ENCODE measurements at regions not wholly inside any gene's neighbourhood (a gene's known extent, or its start where the extent isn't known, plus 50 kb on each side); places are given as distances from the start of the nearest gene placed in this dataset.
"Not testable (repeated sequence)": the region's sequence is repeated elsewhere in the genome, so short reads cannot be mapped to it uniquely, and the experiment has no call there.

DNA sequence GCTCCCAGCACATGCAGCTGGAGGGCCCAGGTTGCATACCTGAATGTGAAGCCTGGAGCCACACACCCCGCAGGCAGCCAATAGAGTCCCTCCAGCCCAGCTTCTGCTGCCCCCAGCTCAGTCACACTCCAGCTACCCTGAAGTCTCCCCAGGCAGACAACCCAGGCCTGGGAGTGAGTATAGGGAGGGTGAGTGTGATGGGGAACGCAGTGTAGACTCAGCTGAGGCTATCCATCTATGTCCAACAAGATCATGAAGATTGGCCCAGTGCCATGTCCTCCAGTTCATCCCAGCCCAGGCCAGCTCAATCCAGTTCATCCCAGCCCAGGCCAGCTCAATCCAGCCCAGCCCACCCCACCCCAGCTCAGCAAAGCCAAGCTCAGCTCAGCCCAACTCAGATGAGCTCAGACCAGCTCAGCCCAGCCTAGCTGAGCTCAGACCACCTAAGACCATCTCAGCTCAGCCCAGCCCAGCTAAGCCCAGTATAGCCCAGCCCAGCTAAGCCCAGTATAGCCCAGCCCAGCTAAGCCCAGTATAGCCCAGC, 330.4 kb downstream of the TMEM121 start:
- no peak overlapping the region for H3K9ac ChIP-seq (ENCODE audit: low read length in 5 of 5)
- peaks cover 0 to 6% (median 0%) of the 10 kb centered on the region in 5 donors for H3K27me3 ChIP-seq (ENCODE audit: control insufficient read depth in 5 of 5, insufficient read depth in 4 of 5, low read length in 5 of 5)
- H3K36me3 ChIP-seq (ENCODE audit: control insufficient read depth in 5 of 5, insufficient read depth in 5 of 5, low read length in 5 of 5): no peaks in the 10 kb centered on the region
- no peaks in the 10 kb centered on the region for H3K4me1 ChIP-seq (ENCODE audit: control insufficient read depth in 5 of 5, insufficient read depth in 5 of 5, low read length in 5 of 5)
- H3K9me3 ChIP-seq (ENCODE audit: control insufficient read depth in 5 of 5, low read length in 5 of 5): no peaks in the 10 kb centered on the region
- H3K4me3 ChIP-seq (ENCODE audit: low read depth in 1 of 5, low read length in 5 of 5): no peak overlapping the region
- H3K27ac ChIP-seq (ENCODE audit: low read depth, low read length): no peak overlapping the region

GRCh38 chr14:105857220-105857825, 330.9 kb downstream of the TMEM121 start:
- Histone ChIP-seq H3K4me3 (ENCODE audit: low read depth in 1 of 5, low read length in 5 of 5) (no peak overlapping the region), H3K4me1 (ENCODE audit: control insufficient read depth in 5 of 5, insufficient read depth in 5 of 5, low read length in 5 of 5) (no peaks in the 10 kb centered on the region), H3K9ac (ENCODE audit: low read length in 5 of 5) (no peak overlapping the region), H3K9me3 (ENCODE audit: control insufficient read depth in 5 of 5, low read length in 5 of 5) (no peaks in the 10 kb centered on the region), H3K27ac (ENCODE audit: low read depth, low read length) (no peak overlapping the region), H3K27me3 (ENCODE audit: control insufficient read depth in 5 of 5, insufficient read depth in 4 of 5, low read length in 5 of 5) (peaks cover 0 to 6% (median 0%) of the 10 kb centered on the region in 5 donors), H3K36me3 (ENCODE audit: control insufficient read depth in 5 of 5, insufficient read depth in 5 of 5, low read length in 5 of 5) (no peaks in the 10 kb centered on the region)

DNA sequence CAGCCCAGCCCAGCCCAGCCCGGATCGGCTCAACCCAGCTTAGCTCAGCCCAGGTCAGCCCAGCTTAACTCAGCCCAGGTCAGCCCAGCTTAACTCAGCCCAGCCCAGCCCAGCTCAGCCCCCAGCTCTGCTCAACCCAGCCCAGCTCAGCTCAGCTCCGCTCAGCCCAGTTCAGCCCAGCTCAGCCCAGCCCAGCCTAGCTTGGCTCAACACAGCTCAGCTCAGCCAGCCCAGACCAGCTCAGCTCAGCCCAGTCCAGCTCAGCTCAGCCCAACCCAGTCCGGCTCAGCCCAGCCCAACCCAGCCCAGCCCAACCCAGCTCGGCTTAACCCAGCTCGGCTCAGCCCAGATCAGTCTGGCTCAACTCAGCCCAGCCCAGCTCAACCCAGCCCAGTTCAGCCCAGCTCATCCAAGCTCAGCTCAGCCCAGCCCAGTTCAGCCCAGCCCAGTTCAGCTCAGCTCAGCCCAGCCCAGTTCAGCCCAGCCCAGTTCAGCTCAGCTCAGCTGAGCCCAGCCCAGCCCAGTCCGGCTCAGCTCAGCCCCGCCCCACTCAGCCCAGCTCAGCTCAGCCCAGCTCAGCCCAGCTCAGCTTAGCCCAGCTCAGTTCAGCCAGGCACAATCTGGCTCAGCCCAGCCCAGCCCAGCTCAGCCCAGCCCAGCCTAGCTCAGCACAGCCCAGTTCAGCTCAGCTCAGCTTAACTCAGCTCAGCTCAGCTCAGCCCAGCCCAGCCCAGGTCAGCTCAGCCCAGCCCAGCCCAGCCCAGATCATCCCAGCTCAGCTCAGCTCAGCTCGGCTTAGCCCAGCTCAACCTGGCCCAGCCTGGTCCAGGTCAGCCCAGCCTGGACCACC, 331.7 kb downstream of the TMEM121 start:
- Histone ChIP-seq H3K27ac (ENCODE audit: low read depth, low read length) (no peak overlapping the region), H3K4me3 (ENCODE audit: low read depth in 1 of 5, low read length in 5 of 5) (no peak overlapping the region), H3K4me1 (ENCODE audit: control insufficient read depth in 5 of 5, insufficient read depth in 5 of 5, low read length in 5 of 5) (no peaks in the 10 kb centered on the region), H3K36me3 (ENCODE audit: control insufficient read depth in 5 of 5, insufficient read depth in 5 of 5, low read length in 5 of 5) (no peaks in the 10 kb centered on the region), H3K9ac (ENCODE audit: low read length in 5 of 5) (no peak overlapping the region), H3K27me3 (ENCODE audit: control insufficient read depth in 5 of 5, insufficient read depth in 4 of 5, low read length in 5 of 5) (peaks cover 0 to 6% (median 0%) of the 10 kb centered on the region in 5 donors), H3K9me3 (ENCODE audit: control insufficient read depth in 5 of 5, low read length in 5 of 5) (no peaks in the 10 kb centered on the region)

- H3K4me1 ChIP-seq (ENCODE audit: control insufficient read depth in 5 of 5, insufficient read depth in 5 of 5, low read length in 5 of 5): no peaks in the 10 kb centered on the region
- H3K9ac ChIP-seq (ENCODE audit: low read length in 5 of 5): no peak overlapping the region
- H3K27me3 ChIP-seq (ENCODE audit: control insufficient read depth in 5 of 5, insufficient read depth in 4 of 5, low read length in 5 of 5): peaks cover 0 to 6% (median 3%) of the 10 kb centered on the region in 5 donors
- no peak overlapping the region for H3K4me3 ChIP-seq (ENCODE audit: low read depth in 1 of 5, low read length in 5 of 5)
- H3K27ac ChIP-seq (ENCODE audit: low read depth, low read length): no peak overlapping the region
- no peaks in the 10 kb centered on the region for H3K9me3 ChIP-seq (ENCODE audit: control insufficient read depth in 5 of 5, low read length in 5 of 5)
- H3K36me3 ChIP-seq (ENCODE audit: control insufficient read depth in 5 of 5, insufficient read depth in 5 of 5, low read length in 5 of 5): no peaks in the 10 kb centered on the region
Observed at GRCh38 chr14:105858676-105859025, 332.3 kb downstream of the TMEM121 start.

DNA sequence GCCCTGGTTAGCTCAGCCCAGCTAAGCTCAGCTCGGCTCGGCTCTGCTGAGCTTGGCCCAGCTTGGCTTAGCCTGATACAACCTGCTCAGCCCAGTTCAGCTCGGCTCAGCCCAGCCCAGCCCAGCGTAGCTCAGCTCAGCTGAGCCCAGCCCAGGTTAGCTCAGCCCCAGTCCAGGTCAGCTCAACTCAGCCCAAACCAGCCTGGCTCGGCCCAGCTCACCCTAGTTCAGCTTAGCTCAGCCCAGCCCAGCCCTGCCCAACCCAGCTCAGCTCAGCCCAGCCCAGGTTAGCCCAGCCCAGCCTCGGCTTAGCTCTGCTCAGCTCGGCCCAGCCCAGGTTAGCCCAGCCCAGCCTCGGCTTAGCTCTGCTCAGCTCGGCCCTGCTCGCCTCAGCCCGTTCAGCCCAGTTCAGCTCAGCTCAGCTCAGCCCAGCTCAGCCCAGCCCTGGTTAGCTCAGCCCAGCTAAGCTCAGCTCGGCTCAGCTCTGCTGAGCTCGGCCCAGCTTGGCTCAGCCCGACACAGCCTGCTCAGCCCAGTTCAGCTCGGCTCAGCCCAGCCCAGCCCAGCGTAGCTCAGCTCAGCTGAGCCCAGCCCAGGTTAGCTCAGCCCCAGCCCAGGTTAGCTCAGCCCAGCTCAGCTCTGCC, 332.8 kb downstream of the TMEM121 start:
- H3K4me1 ChIP-seq (ENCODE audit: control insufficient read depth in 5 of 5, insufficient read depth in 5 of 5, low read length in 5 of 5); H3K9me3 ChIP-seq (ENCODE audit: control insufficient read depth in 5 of 5, low read length in 5 of 5); H3K36me3 ChIP-seq (ENCODE audit: control insufficient read depth in 5 of 5, insufficient read depth in 5 of 5, low read length in 5 of 5); H3K4me3 ChIP-seq (ENCODE audit: low read depth in 1 of 5, low read length in 5 of 5); H3K9ac ChIP-seq (ENCODE audit: low read length in 5 of 5); H3K27ac ChIP-seq (ENCODE audit: low read depth, low read length); H3K27me3 ChIP-seq (ENCODE audit: control insufficient read depth in 5 of 5, insufficient read depth in 4 of 5, low read length in 5 of 5): not testable (repeated sequence)

DNA sequence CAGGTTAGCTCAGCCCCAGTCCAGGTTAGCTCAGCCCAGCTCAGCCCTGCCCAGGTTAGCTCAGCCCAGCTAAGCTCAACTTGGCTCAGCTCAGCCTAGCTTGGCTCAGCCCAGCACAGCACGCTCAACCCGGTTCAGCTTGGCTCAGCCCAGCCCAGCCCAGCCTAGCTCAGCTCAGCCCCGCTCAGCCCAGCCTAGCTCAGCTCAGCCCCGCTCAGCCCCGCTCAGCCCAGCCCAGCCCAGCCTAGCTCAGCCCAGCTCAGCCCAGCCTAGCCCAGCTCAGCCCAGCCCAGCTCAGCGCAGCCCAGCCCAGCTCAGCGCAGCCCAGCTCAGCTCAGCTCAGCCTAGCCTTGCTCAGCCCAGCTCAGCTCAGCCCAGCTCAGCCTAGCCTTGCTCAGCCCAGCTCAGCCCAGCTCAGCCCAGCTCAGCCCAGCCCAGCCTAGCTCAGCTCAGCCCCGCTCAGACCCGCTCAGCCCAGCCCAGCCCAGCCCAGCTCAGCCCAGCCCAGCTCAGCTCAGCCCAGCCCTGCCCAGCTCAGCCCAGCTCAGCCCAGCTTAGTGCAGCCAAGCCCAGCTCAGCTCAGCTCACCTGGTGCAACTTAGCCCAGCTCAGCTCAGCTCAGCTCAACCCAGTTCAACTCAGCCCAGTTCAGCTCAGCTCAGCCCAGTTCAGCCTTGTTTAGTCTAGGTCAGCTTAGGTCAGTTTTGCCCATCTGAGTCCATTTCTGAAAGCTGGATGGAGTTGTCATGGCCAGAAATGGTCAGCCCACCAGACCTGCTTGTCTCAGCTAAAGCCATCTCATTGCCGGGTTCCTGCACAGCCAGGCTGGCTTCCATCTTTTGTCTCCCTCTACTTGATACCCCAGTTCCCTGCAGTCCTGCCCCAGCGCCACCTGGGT, 333.6 kb downstream of the TMEM121 start:
- Histone ChIP-seq H3K27ac (ENCODE audit: low read depth, low read length) (no peak overlapping the region), H3K4me1 (ENCODE audit: control insufficient read depth in 5 of 5, insufficient read depth in 5 of 5, low read length in 5 of 5) (no peaks in the 10 kb centered on the region), H3K9me3 (ENCODE audit: control insufficient read depth in 5 of 5, low read length in 5 of 5) (no peaks in the 10 kb centered on the region), H3K36me3 (ENCODE audit: control insufficient read depth in 5 of 5, insufficient read depth in 5 of 5, low read length in 5 of 5) (no peaks in the 10 kb centered on the region), H3K4me3 (ENCODE audit: low read depth in 1 of 5, low read length in 5 of 5) (no peak overlapping the region), H3K9ac (ENCODE audit: low read length in 5 of 5) (no peak overlapping the region), H3K27me3 (ENCODE audit: control insufficient read depth in 5 of 5, insufficient read depth in 4 of 5, low read length in 5 of 5) (peaks cover 0 to 14% (median 9%) of the 10 kb centered on the region in 5 donors)

GRCh38 chr14:105860615-105861580, 334.5 kb downstream of the TMEM121 start:
- Histone ChIP-seq H3K36me3 (ENCODE audit: control insufficient read depth in 5 of 5, insufficient read depth in 5 of 5, low read length in 5 of 5) (no peaks in the 10 kb centered on the region), H3K9ac (ENCODE audit: low read length in 5 of 5) (no peak overlapping the region), H3K4me3 (ENCODE audit: low read depth in 1 of 5, low read length in 5 of 5) (no peak overlapping the region), H3K9me3 (ENCODE audit: control insufficient read depth in 5 of 5, low read length in 5 of 5) (no peaks in the 10 kb centered on the region), H3K27me3 (ENCODE audit: control insufficient read depth in 5 of 5, insufficient read depth in 4 of 5, low read length in 5 of 5) (peaks cover 0 to 17% (median 9%) of the 10 kb centered on the region in 5 donors), H3K27ac (ENCODE audit: low read depth, low read length) (no peak overlapping the region), H3K4me1 (ENCODE audit: control insufficient read depth in 5 of 5, insufficient read depth in 5 of 5, low read length in 5 of 5) (no peaks in the 10 kb centered on the region)

DNA sequence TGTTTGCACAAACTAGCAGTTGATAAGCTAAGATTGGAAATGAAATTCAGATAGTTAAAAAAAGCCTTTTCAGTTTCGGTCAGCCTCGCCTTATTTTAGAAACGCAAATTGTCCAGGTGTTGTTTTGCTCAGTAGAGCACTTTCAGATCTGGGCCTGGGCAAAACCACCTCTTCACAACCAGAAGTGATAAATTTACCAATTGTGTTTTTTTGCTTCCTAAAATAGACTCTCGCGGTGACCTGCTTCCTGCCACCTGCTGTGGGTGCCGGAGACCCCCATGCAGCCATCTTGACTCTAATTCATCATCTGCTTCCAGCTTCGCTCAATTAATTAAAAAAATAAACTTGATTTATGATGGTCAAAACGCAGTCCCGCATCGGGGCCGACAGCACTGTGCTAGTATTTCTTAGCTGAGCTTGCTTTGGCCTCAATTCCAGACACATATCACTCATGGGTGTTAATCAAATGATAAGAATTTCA, 335.6 kb downstream of the TMEM121 start:
- H3K27me3 ChIP-seq (ENCODE audit: control insufficient read depth in 5 of 5, insufficient read depth in 4 of 5, low read length in 5 of 5): peaks cover 0 to 17% (median 9%) of the 10 kb centered on the region in 5 donors
- H3K36me3 ChIP-seq (ENCODE audit: control insufficient read depth in 5 of 5, insufficient read depth in 5 of 5, low read length in 5 of 5): no peaks in the 10 kb centered on the region
- no peak overlapping the region for H3K27ac ChIP-seq (ENCODE audit: low read depth, low read length)
- H3K9ac ChIP-seq (ENCODE audit: low read length in 5 of 5): no peak overlapping the region
- no peaks in the 10 kb centered on the region for H3K4me1 ChIP-seq (ENCODE audit: control insufficient read depth in 5 of 5, insufficient read depth in 5 of 5, low read length in 5 of 5)
- no peak overlapping the region for H3K4me3 ChIP-seq (ENCODE audit: low read depth in 1 of 5, low read length in 5 of 5)
- H3K9me3 ChIP-seq (ENCODE audit: control insufficient read depth in 5 of 5, low read length in 5 of 5): no peaks in the 10 kb centered on the region
